IMR-90 (cell line): ENCODE measurements at regions not wholly inside any gene's neighbourhood (a gene's known extent, or its start where the extent isn't known, plus 50 kb on each side); places are given as distances from the start of the nearest gene placed in this dataset.

Experiments used
- ATAC-seq: fragments of 200-7000 bp; cut with Tn5 transposase; 2 replicates; pipeline ENCODE4 v1.9.1; 2020; ENCODE audit warnings: low read depth, mild to moderate bottlenecking, moderate library complexity
- BruUV-seq: library from RNA; stranded (reverse); fragments of 400-500 nt; replicated peaks from 2 replicates; lab custom pipeline; 2021; lab: Mats Ljungman, UMichigan
- CTCF ChIA-PET: fragments of 300-600 bp; formaldehyde crosslinking; extraction: SDS; loops from one replicate; lab custom pipeline; 2021; ENCODE audit warnings: antibody characterized with exemption; lab: Yijun Ruan, JAX
- POLR2A ChIA-PET: fragments of 300-600 bp; sonication (Branson Sonifier 250); formaldehyde crosslinking; loops from one replicate; lab custom pipeline; 2022; ENCODE audit warnings: antibody characterized with exemption; ENCODE audit not compliant: unreplicated experiment; lab: Charles Lee
- DNase-seq: peaks from one replicate; pipeline ENCODE4 v3.0.0; 2013
- H2AFZ ChIP-seq: replicated peaks from 2 replicates; pipeline ENCODE3; 2013; ENCODE audit warnings: low read length, mild to moderate bottlenecking; ENCODE audit not compliant: poor library complexity
- H2AK5ac ChIP-seq: 2 replicates; pipeline ENCODE4 v1.6.1; 2013; ENCODE audit warnings: low read depth, low read length, inconsistent platforms
- H2AK9ac ChIP-seq: replicated peaks from 2 replicates; pipeline ENCODE3; 2013; ENCODE audit warnings: mild to moderate bottlenecking, low read depth, low read length, moderate library complexity; ENCODE audit not compliant: poor library complexity
- H2BK120ac ChIP-seq: 2 replicates; pipeline ENCODE4 v1.6.1; 2013; ENCODE audit warnings: low read depth, low read length, inconsistent platforms
- H2BK15ac ChIP-seq: 3 replicates; pipeline ENCODE4 v1.6.1; 2013; ENCODE audit warnings: low read depth, low read length, inconsistent platforms
- H2BK20ac ChIP-seq: 2 replicates; pipeline ENCODE4 v1.6.1; 2013; ENCODE audit warnings: low read depth, mild to moderate bottlenecking, inconsistent platforms, low read length, moderate library complexity
- H2BK5ac ChIP-seq: 2 replicates; pipeline ENCODE4 v1.6.1; 2013; ENCODE audit warnings: mild to moderate bottlenecking, low read depth, low read length, inconsistent platforms; ENCODE audit not compliant: poor library complexity, severe bottlenecking
- H3K14ac ChIP-seq: replicated peaks from 2 replicates; pipeline ENCODE4 v1.6.1; 2013; ENCODE audit warnings: low read depth, low read length, inconsistent platforms
- H3K18ac ChIP-seq: 2 replicates; pipeline ENCODE4 v1.6.1; 2013; ENCODE audit warnings: low read depth, low read length, control low read depth
- H3K23ac ChIP-seq: 2 replicates; pipeline ENCODE4 v1.6.1; 2013; ENCODE audit warnings: low read depth, low read length, inconsistent platforms
- H3K27ac ChIP-seq: 2 replicates; pipeline ENCODE4 v1.5.1; 2013; ENCODE audit warnings: mild to moderate bottlenecking, control low read depth, low read length; ENCODE audit not compliant: insufficient read depth
- H3K27me3 ChIP-seq: 2 replicates; pipeline ENCODE4 v1.6.1; 2013; ENCODE audit warnings: low read length; ENCODE audit not compliant: control insufficient read depth, insufficient read depth
- H3K36me3 ChIP-seq: 2 replicates; pipeline ENCODE4 v1.6.1; 2013; ENCODE audit warnings: low read length, mixed read lengths; ENCODE audit not compliant: control insufficient read depth, insufficient read depth
- H3K4ac ChIP-seq: 2 replicates; pipeline ENCODE4 v1.6.1; 2013; ENCODE audit warnings: low read depth, low read length, inconsistent platforms
- H3K4me1 ChIP-seq: 2 replicates; pipeline ENCODE4 v1.6.1; 2013; ENCODE audit warnings: low read length, mixed read lengths; ENCODE audit not compliant: control insufficient read depth, insufficient read depth
- H3K4me2 ChIP-seq: 2 replicates; pipeline ENCODE4 v1.6.1; 2013; ENCODE audit warnings: low read depth, mild to moderate bottlenecking, control low read depth, low read length, moderate library complexity
- H3K4me3 ChIP-seq: 2 replicates; pipeline ENCODE4 v1.5.1; 2013; ENCODE audit warnings: low read depth, mild to moderate bottlenecking, control low read depth, low read length, moderate library complexity; ENCODE audit not compliant: insufficient read depth
- H3K56ac ChIP-seq: 2 replicates; pipeline ENCODE4 v1.6.1; 2013; ENCODE audit warnings: low read length, inconsistent platforms; ENCODE audit not compliant: insufficient read depth; ENCODE audit errors: extremely low read depth
- H3K79me1 ChIP-seq, 2 experiments: 2 replicates each; pipeline ENCODE4 v1.6.1; 2013; ENCODE audit warnings: low read length in 2 of 2, inconsistent platforms in 1 of 2, low read depth in 1 of 2
- H3K9ac ChIP-seq: 2 replicates; pipeline ENCODE4 v1.6.1; 2013; ENCODE audit warnings: low read depth, low read length, control low read depth
- H3K9me1 ChIP-seq: 2 replicates; pipeline ENCODE4 v1.6.1; 2013; ENCODE audit warnings: low read length, inconsistent platforms; ENCODE audit not compliant: insufficient read depth
- H3K9me3 ChIP-seq: 2 replicates; pipeline ENCODE4 v1.6.1; 2013; ENCODE audit warnings: low read length; ENCODE audit not compliant: control insufficient read depth, insufficient read depth
- H4K20me1 ChIP-seq: 2 replicates; pipeline ENCODE4 v1.6.1; 2013; ENCODE audit warnings: low read length, inconsistent platforms; ENCODE audit not compliant: insufficient read depth
- H4K5ac ChIP-seq: 2 replicates; pipeline ENCODE4 v1.6.1; 2013; ENCODE audit warnings: mild to moderate bottlenecking, low read depth, low read length, control low read depth
- H4K8ac ChIP-seq, 2 experiments: 2 replicates each; pipeline ENCODE4 v1.6.1; 2013; ENCODE audit warnings: low read depth in 2 of 2, low read length in 2 of 2, control low read depth in 1 of 2, inconsistent platforms in 1 of 2
- H4K91ac ChIP-seq: 2 replicates; pipeline ENCODE4 v1.6.1; 2013; ENCODE audit warnings: low read depth, low read length, inconsistent platforms; ENCODE audit not compliant: insufficient read depth
- NFE2L2 ChIP-seq: fragments of 150-350 bp; IDR thresholded peaks from 2 replicates; pipeline ENCODE4 v1.6.1; 2016; ENCODE audit warnings: low read depth, mild to moderate bottlenecking, low read length
- WGBS, 2 experiments: methylation state at CpG; one replicate each; pipeline versions ENCODE4 v1.1.5 to v1.1.7; 2013; ENCODE audit warnings: missing lambda C conversion rate in 2 of 2; ENCODE audit not compliant: insufficient read length in 1 of 2; ENCODE audit errors: extremely low coverage in 2 of 2; 5-methylcytosine and 5-hydroxymethylcytosine counted together
- dilution Hi-C: fragments of 300-500 bp; cut with HindIII; formaldehyde crosslinking; loops from one replicate; pipeline ENCODE4 v1.14.3; 2018; ENCODE audit warnings: low sequenced_read_pairs; ENCODE audit not compliant: unreplicated experiment
- in situ Hi-C: fragments of 300-500 bp; cut with MboI; formaldehyde crosslinking; loops from 3 replicates; pipeline ENCODE4 v1.14.3; 2019; ENCODE audit warnings: low sequenced_read_pairs, inconsistent platforms, mixed read lengths
- intact Hi-C: fragments of 100-400 bp; cut with micrococcal nuclease; formaldehyde crosslinking; loops from 2 replicates; pipeline ENCODE4 v1.10.0; 2022

GRCh38 chr2:173648816-173649215 lies 294.1 kb downstream of the CDCA7 start:
- Histone ChIP-seq H3K9me1 (peaks cover 2% of the 10 kb centered on the region), H3K56ac (no peak overlapping the region), H4K20me1 (no peaks in the 10 kb centered on the region; the same call in 1 of the 2 replicates), H2BK5ac (no peak overlapping the region), H3K9me3 (no peaks in the 10 kb centered on the region), H2BK120ac (no peak overlapping the region), H3K4ac (no peak overlapping the region), H2BK20ac (no peak overlapping the region), H3K36me3 (no peaks in the 10 kb centered on the region), H2AK5ac (no peak overlapping the region), H4K91ac (no peak overlapping the region), H3K27ac (no peak overlapping the region), H3K79me1 (no peaks in the 10 kb centered on the region), H3K9ac (no peak overlapping the region), H3K27me3 (no peaks in the 10 kb centered on the region), H3K14ac (no peak overlapping the region), H3K4me1 (peaks cover 11% of the 10 kb centered on the region), H3K18ac (no peak overlapping the region), H4K8ac (no peak overlapping the region), H2AFZ (no peak overlapping the region), H2BK15ac (no peak overlapping the region), H3K4me3 (no peak overlapping the region), H3K23ac (no peak overlapping the region), H2AK9ac (no peak overlapping the region), H4K5ac (no peak overlapping the region), H3K4me2 (no peak overlapping the region)
- TF ChIP-seq NFE2L2 = no peak
- dilution Hi-C loops = no loop called here
- POLR2A ChIA-PET = no interaction called here
- CTCF ChIA-PET = interaction anchor here (0.6 kb wide), 1 partner anchor 77 kb away, joined by 3 read pairs; no protein-coding TSS in a partner anchor
- no CpG with 5 or more reads among the region's 2 CpGs for WGBS, 2 experiments
- intact Hi-C loops = no loop called here
- BruUV-seq = no TSS peak
- in situ Hi-C loops = no loop called here
- DNase-seq = no peak
- ATAC-seq = no peak
